Heart left ventricle (tissue), 16 donors: ENCODE measurements at regions not wholly inside any gene's neighbourhood (a gene's known extent, or its start where the extent isn't known, plus 50 kb on each side); places are given as distances from the start of the nearest gene placed in this dataset.
"Not testable (repeated sequence)": the region's sequence is repeated elsewhere in the genome, so short reads cannot be mapped to it uniquely, and the experiment has no call there.

Experiments used
- ATAC-seq, 4 donors: fragments of 200-7000 bp; cut with Tn5 transposase; one replicate each; pipeline ENCODE4 v1.9.1; 2020 to 2022; ENCODE audit warnings: moderate library complexity in 4 of 4, mild to moderate bottlenecking in 3 of 4, moderate number of reproducible peaks in 1 of 4
- DNase-seq, 5 donors: peaks; one replicate each; pipeline ENCODE4 v3.0.0-alpha.2; 2020
- H3K27ac ChIP-seq, 12 donors: fragments of 200-600 bp; sonication (generic) in 4 of 12; one replicate each; pipeline versions ENCODE4 v1.5.0 to v1.8.0; 2016 to 2022; ENCODE audit warnings: mild to moderate bottlenecking in 2 of 12
- H3K27me3 ChIP-seq, 9 donors: fragments of 200-600 bp; sonication (generic) in 2 of 9; one replicate each; pipeline versions ENCODE4 v1.5.1 to v1.8.0; 2016 to 2022; ENCODE audit warnings: mild to moderate bottlenecking in 3 of 9
- H3K36me3 ChIP-seq, 9 donors: fragments of 200-600 bp; sonication (generic) in 2 of 9; one replicate each; pipeline versions ENCODE4 v1.5.0 to v1.8.0; 2018 to 2022; ENCODE audit warnings: mild to moderate bottlenecking in 2 of 9
- H3K4me1 ChIP-seq, 12 donors: fragments of 200-600 bp; sonication (generic) in 4 of 12; one replicate each; pipeline versions ENCODE4 v1.5.0 to v1.8.0; 2016 to 2022; ENCODE audit warnings: mild to moderate bottlenecking in 3 of 12
- H3K4me3 ChIP-seq, 12 donors: fragments of 200-600 bp; sonication (generic) in 4 of 12; one replicate each; pipeline versions ENCODE4 v1.5.0 to v1.8.0; 2017 to 2022; ENCODE audit warnings: mild to moderate bottlenecking in 9 of 12, moderate library complexity in 4 of 12
- H3K9me3 ChIP-seq, 12 donors: fragments of 200-600 bp; sonication (generic) in 4 of 12; one replicate each; pipeline versions ENCODE4 v1.5.0 to v1.8.0; 2016 to 2022; ENCODE audit warnings: mild to moderate bottlenecking in 1 of 12
- CTCF ChIP-seq, 12 donors: fragments of 200-600 bp; sonication (generic) in 4 of 12; IDR thresholded peaks; one replicate each; pipeline versions ENCODE4 v1.5.0 to v1.8.0; 2018 to 2022; ENCODE audit warnings: antibody characterized with exemption in 12 of 12, mild to moderate bottlenecking in 5 of 12
- POLR2A ChIP-seq, 2 donors: fragments of 450-650 bp; IDR thresholded peaks; one replicate each; pipeline ENCODE4 v1.6.1; 2017; ENCODE audit warnings: antibody characterized with exemption in 2 of 2, mild to moderate bottlenecking in 2 of 2, moderate library complexity in 2 of 2
- whole genome bisulfite sequencing, 4 donors: extraction: QIAGEN DNeasy Blood & Tissue Kit in 2 of 4; methylation state at CpG; one replicate each; pipeline versions ENCODE4 v1.1.5 to v1.1.7; 2013 to 2018; 5-methylcytosine and 5-hydroxymethylcytosine counted together
- intact Hi-C, 10 donors: fragments of 100-400 bp; cut with DNase I; formaldehyde crosslinking; loops; one replicate each; pipeline versions ENCODE4 v1.11.1 to v1.14.2; 2022
- donor health status: ischemic (EF 13 %, LVEDD 7.1; RV severe dilation, severe dysfunction).
- donor health status: healthy with polysubstance abuse.
- donor health status: DM: no; HTN: yes; CAD: no.
- donor health status: DM: no; HTN: no; CAD: no.
- donor health status: ischemic (EF 25% LVEDD 6.9; RV normal size, moderate dysfunction).
- donor health status: ischemic (EF 25% LVEDD 5.7; RV mildly dilated, moderate dysfunction).
- donor health status: healthy.
- donor health status: DM: yes; HTN: yes; CAD: no.
- donor health status: ischemic (EF 35%, LVEDD 5.7; RV mildly dilated, moderate dysfunction).
- donor health status: nonischemic (EF 11% LVEDD 7.7; RV severe dilation, severe dysfunction).
- donor health status: DM: yes; HTN: yes; CAD: no.
- donor health status: PGD.
- donor health status: ischemic (EF 29% LVEDD 5.4; RV normal size, mild dysfunction).
- donor health status: nonischemic (EF 23%, LVEDD 6.1; RV moderate dilation, normal function).

GRCh38 chr15:66886241-66886675 is 179.1 kb upstream of the SMAD3 start:
- intact Hi-C loops, result no loop called here
- H3K9me3 ChIP-seq, result peaks cover 0 to 12% (median 2%) of the 10 kb centered on the region in 12 donors
- no peak for ATAC-seq
- H3K4me1 ChIP-seq, result peaks cover 2 to 40% (median 31%) of the 10 kb centered on the region in 12 donors
- TF ChIP-seq CTCF (IDR thresholded peaks at IDR 0.05) (no peak), POLR2A (IDR thresholded peaks at IDR 0.05) (no peak)
- H3K27me3 ChIP-seq, result no peaks in the 10 kb centered on the region
- WGBS, 4 donors, result 92 to 95% (median 93%) methylated on average over 9 of the region's 9 CpGs
- peak in 1 of 5 donors; percentile 9 for DNase-seq
- no peak overlapping the region for H3K4me3 ChIP-seq
- H3K36me3 ChIP-seq, result no peaks in the 10 kb centered on the region
- H3K27ac ChIP-seq, result no peak overlapping the region

- DNase-seq, result peak in 1 of 5 donors; percentile 5
- Histone ChIP-seq H3K36me3 (no peaks in the 10 kb centered on the region), H3K27me3 (no peaks in the 10 kb centered on the region), H3K4me3 (no peak overlapping the region), H3K4me1 (peaks cover 2 to 36% (median 28%) of the 10 kb centered on the region in 12 donors), H3K27ac (no peak overlapping the region), H3K9me3 (peaks cover 0 to 12% (median 2%) of the 10 kb centered on the region in 12 donors)
- no peak for TF ChIP-seq CTCF (IDR thresholded peaks at IDR 0.05)
- no peak for TF ChIP-seq POLR2A (IDR thresholded peaks at IDR 0.05)
- ATAC-seq, result no peak
- 94 to 97% (median 96%) methylated on average over 7 of the region's 7 CpGs for WGBS, 4 donors
- intact Hi-C loops, result no loop called here
These were observed 178.6 kb upstream of the SMAD3 start for GRCh38 chr15:66886686-66887273.

DNA sequence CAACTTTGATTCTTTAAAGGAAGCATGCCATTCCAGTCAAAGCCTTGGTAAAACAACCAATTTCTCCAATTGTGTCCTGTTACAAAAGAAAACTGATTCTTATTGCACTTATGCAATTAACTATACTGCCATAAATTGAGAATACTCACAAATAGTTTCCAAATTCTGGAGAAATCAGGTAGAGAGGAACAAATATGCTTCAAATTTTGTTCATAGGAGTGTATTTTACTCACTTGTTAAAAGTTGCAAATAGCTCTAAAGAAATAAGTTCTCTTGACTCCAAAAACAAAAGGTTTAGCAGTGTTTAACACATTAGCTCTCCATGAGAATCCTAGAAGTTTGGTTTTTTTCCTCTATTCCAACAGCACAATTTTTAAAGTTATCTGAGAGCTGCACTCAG is 176.1 kb upstream of the SMAD3 start:
- H3K27ac ChIP-seq, intact Hi-C loops, H3K4me3 ChIP-seq, DNase-seq, H3K36me3 ChIP-seq, ATAC-seq, H3K27me3 ChIP-seq: not testable (repeated sequence)
- Histone ChIP-seq H3K4me1 (peaks cover 0 to 28% (median 10%) of the 10 kb centered on the region in 12 donors), H3K9me3 (peaks cover 0 to 12% (median 2%) of the 10 kb centered on the region in 12 donors)

DNA sequence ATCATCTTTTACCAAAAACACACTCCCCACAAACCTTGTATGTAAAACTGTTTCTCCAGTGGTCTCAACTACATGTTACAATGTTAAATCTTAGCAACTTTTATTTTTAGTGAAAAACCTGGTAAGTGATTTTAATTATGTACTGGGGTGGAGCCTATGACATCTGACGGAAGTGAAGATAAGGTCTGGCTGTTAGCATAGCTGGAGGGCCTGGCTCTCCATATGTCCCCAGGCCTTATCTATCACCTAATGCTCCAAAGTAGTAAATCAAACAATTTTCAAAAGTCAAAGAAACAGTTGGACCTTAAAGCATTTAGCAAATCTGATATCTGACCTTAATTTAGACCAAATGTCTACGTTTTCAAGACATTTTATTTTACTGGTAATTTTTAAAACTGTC is 173.6 kb upstream of the SMAD3 start:
- peaks cover 0 to 33% (median 5%) of the 10 kb centered on the region in 12 donors for H3K4me1 ChIP-seq
- TF ChIP-seq POLR2A (IDR thresholded peaks at IDR 0.05) (no peak), CTCF (IDR thresholded peaks at IDR 0.05) (no peak)
- H3K27me3 ChIP-seq, result no peaks in the 10 kb centered on the region
- intact Hi-C loops, result no loop called here
- no peak overlapping the region for H3K4me3 ChIP-seq
- DNase-seq (no peak), ATAC-seq (no peak)
- 43 to 52% (median 47%) methylated on average over 2 of the region's 2 CpGs for WGBS, 4 donors
- H3K36me3 ChIP-seq, result no peaks in the 10 kb centered on the region
- no peak overlapping the region for H3K27ac ChIP-seq
- H3K9me3 ChIP-seq, result peaks cover 0 to 12% (median 2%) of the 10 kb centered on the region in 12 donors

- Histone ChIP-seq H3K9me3 (peaks cover 0 to 12% (median 2%) of the 10 kb centered on the region in 12 donors), H3K36me3 (no peaks in the 10 kb centered on the region), H3K27me3 (no peaks in the 10 kb centered on the region), H3K4me3 (no peak overlapping the region), H3K27ac (peak overlapping the region in 1 of 12 donors; percentile 1), H3K4me1 (peaks cover 0 to 42% (median 7%) of the 10 kb centered on the region in 12 donors)
- ATAC-seq (no peak), DNase-seq (no peak)
- intact Hi-C loops, result no loop called here
- 64 to 73% (median 71%) methylated on average over 4 of the region's 4 CpGs for WGBS, 4 donors
- TF ChIP-seq POLR2A (IDR thresholded peaks at IDR 0.05), result no peak
- no peak for TF ChIP-seq CTCF (IDR thresholded peaks at IDR 0.05)
These were observed 172.1 kb upstream of the SMAD3 start for GRCh38 chr15:66893294-66893693.
